ENCODE measurements at regions not wholly inside any gene's neighbourhood (a gene's known extent, or its start where the extent isn't known, plus 50 kb on each side); places are given as distances from the start of the nearest gene placed in this dataset.

GRCh38 chr12:64931321-64931720, 106.9 kb downstream of the TBC1D30 start:
- no peak for DNase-seq

- DNase-seq: no peak
Measured at GRCh38 chr12:64931981-64932380, 107.5 kb downstream of the TBC1D30 start.

GRCh38 chr12:64933791-64934190, 109.3 kb downstream of the TBC1D30 start:
- no peak for DNase-seq

- DNase-seq: no peak
Measured at GRCh38 chr12:64937452-64937851, 113.0 kb downstream of the TBC1D30 start.

- DNase-seq: no peak
Measured at GRCh38 chr12:64938179-64938578, 113.7 kb downstream of the TBC1D30 start.

- peak; percentile 29 for DNase-seq
Measured at GRCh38 chr12:64943686-64944085, 119.2 kb downstream of the TBC1D30 start.

- no peak for DNase-seq
Measured at GRCh38 chr12:64944966-64945365, 120.5 kb downstream of the TBC1D30 start.

- DNase-seq: no peak
Measured at GRCh38 chr12:64946132-64946829, 121.8 kb downstream of the TBC1D30 start.

GRCh38 chr12:64950711-64951298, 126.4 kb downstream of the TBC1D30 start:
- DNase-seq: no peak

GRCh38 chr12:64951944-64952343, 127.5 kb downstream of the TBC1D30 start:
- no peak for DNase-seq

GRCh38 chr12:64955746-64956145, 131.3 kb downstream of the TBC1D30 start:
- DNase-seq: no peak

GRCh38 chr12:64965920-64966319, 141.5 kb downstream of the TBC1D30 start:
- no peak for DNase-seq

GRCh38 chr12:64968989-64969819, 144.8 kb downstream of the TBC1D30 start:
- DNase-seq: no peak

GRCh38 chr12:64976131-64976530, 145.0 kb downstream of the WIF1 start:
- no peak for DNase-seq

- no peak for DNase-seq
Measured at GRCh38 chr12:64983771-64984278, 137.3 kb downstream of the WIF1 start.

- DNase-seq: no peak
Measured at GRCh38 chr12:64991121-64991611, 129.9 kb downstream of the WIF1 start.

- no peak for DNase-seq
Measured at GRCh38 chr12:64992116-64992515, 129.0 kb downstream of the WIF1 start.

- no peak for DNase-seq
Measured at GRCh38 chr12:64992641-64993040, 128.5 kb downstream of the WIF1 start.

GRCh38 chr12:64993461-64993860, 127.6 kb downstream of the WIF1 start:
- no peak for DNase-seq

- DNase-seq: no peak
Measured at GRCh38 chr12:64995816-64996215, 125.3 kb downstream of the WIF1 start.

- DNase-seq: no peak
Measured at GRCh38 chr12:64997858-64998257, 123.2 kb downstream of the WIF1 start.

- no peak for DNase-seq
Measured at GRCh38 chr12:64998371-64999147, 122.5 kb downstream of the WIF1 start.

GRCh38 chr12:64999148-64999425, 122.0 kb downstream of the WIF1 start:
- no peak for DNase-seq
